Rectal smooth muscle tissue (tissue), 1 donor: ENCODE measurements at regions not wholly inside any gene's neighbourhood (a gene's known extent, or its start where the extent isn't known, plus 50 kb on each side); places are given as distances from the start of the nearest gene placed in this dataset.

Source experiments
- H3K27ac ChIP-seq: one replicate; pipeline ENCODE4 v1.7.0; 2013; ENCODE audit warnings: low read depth, low read length, inconsistent platforms
- H3K27me3 ChIP-seq: one replicate; pipeline ENCODE4 v1.7.0; 2013; ENCODE audit warnings: low read length; ENCODE audit not compliant: control insufficient read depth, insufficient read depth
- H3K36me3 ChIP-seq: one replicate; pipeline ENCODE4 v1.7.0; 2013; ENCODE audit warnings: low read length; ENCODE audit not compliant: control insufficient read depth, insufficient read depth
- H3K4me1 ChIP-seq: one replicate; pipeline ENCODE4 v1.7.0; 2013; ENCODE audit warnings: low read length; ENCODE audit not compliant: control insufficient read depth, insufficient read depth
- H3K4me3 ChIP-seq: one replicate; pipeline ENCODE4 v1.7.0; 2013; ENCODE audit warnings: low read length
- H3K9ac ChIP-seq: one replicate; pipeline ENCODE4 v1.7.0; 2013; ENCODE audit warnings: low read length

DNA sequence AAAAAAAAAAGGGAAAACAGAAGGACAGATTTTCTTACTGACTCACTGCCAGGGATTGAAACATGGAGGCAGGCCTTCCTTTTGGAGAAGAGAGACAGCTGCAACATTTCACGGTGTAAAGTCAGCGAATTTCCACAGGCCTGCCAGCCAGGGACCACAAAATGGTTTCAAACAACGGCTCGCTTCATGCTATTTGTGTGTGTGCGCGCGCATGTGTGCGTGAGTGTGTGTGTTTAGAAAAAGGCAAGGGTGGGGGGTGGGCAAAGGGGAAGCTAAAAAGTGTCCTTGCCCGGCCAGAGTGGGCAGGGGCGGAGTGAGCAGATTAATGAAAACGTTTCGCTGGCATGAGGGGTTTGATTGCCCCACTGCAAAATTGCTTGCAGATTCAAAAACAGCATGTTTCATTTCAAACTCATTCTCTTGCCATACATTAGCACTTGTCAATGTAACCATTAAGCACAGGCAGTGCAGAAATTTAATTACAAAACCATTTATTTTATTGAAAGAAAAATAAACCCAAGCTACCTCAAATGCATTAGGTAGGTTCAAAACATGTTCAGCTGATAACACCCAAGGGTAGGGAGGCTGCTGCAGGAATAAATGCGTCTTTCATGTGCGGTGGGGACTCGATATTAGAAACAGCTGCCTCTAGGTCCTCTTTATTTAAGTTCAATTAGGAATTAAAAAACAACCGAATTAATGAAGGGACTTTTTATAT lies 182.1 kb upstream of the SIX2 start:
- Histone ChIP-seq H3K27ac (no peak overlapping the region), H3K4me1 (no peaks in the 10 kb centered on the region), H3K9ac (no peak overlapping the region), H3K36me3 (no peaks in the 10 kb centered on the region), H3K27me3 (no peaks in the 10 kb centered on the region), H3K4me3 (no peak overlapping the region)

DNA sequence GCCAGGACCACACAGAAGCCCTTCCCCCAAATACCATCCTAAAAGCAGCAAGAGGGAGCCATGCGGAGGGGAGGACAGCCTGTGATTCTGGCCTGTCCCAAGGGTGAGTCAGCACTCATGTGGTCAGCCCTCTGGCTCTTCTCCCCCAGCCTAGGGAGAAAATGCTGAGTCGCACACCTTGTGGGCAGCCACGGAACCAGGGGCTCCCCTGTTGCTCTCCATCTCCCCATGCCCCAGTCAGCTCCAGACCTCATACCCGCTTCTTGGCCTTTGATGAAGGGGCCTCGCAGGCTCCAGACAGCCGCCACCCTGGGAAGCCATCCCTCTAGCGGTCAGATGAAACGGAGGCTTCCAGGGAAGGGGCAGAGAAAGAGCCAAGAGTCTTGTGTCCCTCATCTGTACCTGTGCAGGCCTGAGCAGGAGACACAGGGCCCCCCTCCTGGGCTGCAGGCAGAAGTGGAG lies 181.3 kb upstream of the SIX2 start:
- Histone ChIP-seq H3K4me3 (no peak overlapping the region), H3K27ac (no peak overlapping the region), H3K4me1 (no peaks in the 10 kb centered on the region), H3K36me3 (no peaks in the 10 kb centered on the region), H3K27me3 (no peaks in the 10 kb centered on the region), H3K9ac (no peak overlapping the region)

- Histone ChIP-seq H3K4me1 (no peaks in the 10 kb centered on the region), H3K9ac (no peak overlapping the region), H3K36me3 (no peaks in the 10 kb centered on the region), H3K4me3 (no peak overlapping the region), H3K27me3 (no peaks in the 10 kb centered on the region), H3K27ac (no peak overlapping the region)
Measured at GRCh38 chr2:45184606-45185005, 175.4 kb upstream of the SIX2 start.

GRCh38 chr2:45182667-45183295 lies 173.5 kb upstream of the SIX2 start:
- H3K27me3 ChIP-seq: no peaks in the 10 kb centered on the region
- no peaks in the 10 kb centered on the region for H3K36me3 ChIP-seq
- H3K4me3 ChIP-seq: no peak overlapping the region

GRCh38 chr2:45180779-45181178 lies 171.5 kb upstream of the SIX2 start:
- no peaks in the 10 kb centered on the region for H3K4me1 ChIP-seq
- H3K4me3 ChIP-seq: no peak overlapping the region
- no peaks in the 10 kb centered on the region for H3K27me3 ChIP-seq
- H3K9ac ChIP-seq: no peak overlapping the region
- H3K27ac ChIP-seq: no peak overlapping the region
- no peaks in the 10 kb centered on the region for H3K36me3 ChIP-seq

More at GRCh38 chr2:45182667-45183295, 173.5 kb upstream of the SIX2 start:
- Histone ChIP-seq H3K9ac (no peak overlapping the region), H3K4me1 (no peaks in the 10 kb centered on the region), H3K27ac (no peak overlapping the region)

DNA sequence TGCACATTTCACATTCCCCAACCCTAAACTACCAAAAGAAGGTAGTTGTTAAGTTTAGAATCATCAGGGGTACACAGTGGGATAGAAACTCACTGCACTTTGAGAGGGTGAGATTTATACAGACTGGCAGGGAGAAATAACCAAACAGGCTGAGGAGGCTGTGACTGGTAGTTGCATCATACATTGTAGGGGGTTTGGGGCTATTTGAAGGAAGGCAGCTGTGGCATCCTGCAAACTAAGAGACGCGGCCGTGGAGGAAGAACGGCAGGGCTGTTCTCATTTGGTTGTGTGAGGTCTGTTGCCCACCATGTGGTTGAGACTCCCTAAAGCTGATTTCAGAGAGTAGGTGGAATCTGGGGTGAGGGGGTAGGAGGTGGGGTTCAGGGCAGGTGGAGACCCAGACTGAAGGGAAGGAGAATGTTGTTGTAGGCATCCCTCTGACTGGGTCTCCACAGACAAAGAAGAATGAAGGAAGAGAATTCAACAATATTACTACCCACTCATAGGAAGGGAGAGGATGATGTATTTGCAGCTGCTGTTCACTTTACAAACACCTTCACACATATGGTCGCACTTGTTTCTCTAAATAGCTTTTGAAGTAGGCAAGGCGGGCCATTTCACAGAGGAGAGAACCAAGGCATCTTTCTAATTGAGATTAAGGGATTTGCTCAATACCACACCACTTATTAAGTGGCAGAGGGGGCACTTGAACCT lies 170.9 kb upstream of the SIX2 start:
- Histone ChIP-seq H3K4me1 (no peaks in the 10 kb centered on the region), H3K27ac (no peak overlapping the region), H3K9ac (no peak overlapping the region), H3K36me3 (no peaks in the 10 kb centered on the region), H3K4me3 (no peak overlapping the region), H3K27me3 (no peaks in the 10 kb centered on the region)

DNA sequence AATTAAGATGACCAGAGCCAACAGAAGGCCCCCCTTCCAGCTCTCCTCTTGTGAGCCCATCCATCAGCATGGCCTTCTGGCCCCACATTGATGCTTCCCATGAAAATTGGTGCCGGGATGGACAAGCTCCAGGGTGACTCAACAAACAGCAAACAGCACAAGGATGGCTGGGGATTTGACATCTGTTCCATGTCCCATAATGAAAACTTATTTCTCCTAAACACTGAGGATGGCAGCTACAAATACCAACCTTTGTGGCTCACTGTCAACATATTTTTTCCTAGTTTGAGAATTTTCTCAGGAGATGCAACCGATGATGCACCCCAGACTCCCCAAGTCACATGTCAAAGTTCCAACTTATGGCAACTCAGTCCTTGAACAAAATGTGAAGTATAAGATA lies 169.6 kb upstream of the SIX2 start:
- Histone ChIP-seq H3K9ac (no peak overlapping the region), H3K4me1 (no peaks in the 10 kb centered on the region), H3K27ac (no peak overlapping the region), H3K4me3 (no peak overlapping the region), H3K36me3 (no peaks in the 10 kb centered on the region), H3K27me3 (no peaks in the 10 kb centered on the region)

DNA sequence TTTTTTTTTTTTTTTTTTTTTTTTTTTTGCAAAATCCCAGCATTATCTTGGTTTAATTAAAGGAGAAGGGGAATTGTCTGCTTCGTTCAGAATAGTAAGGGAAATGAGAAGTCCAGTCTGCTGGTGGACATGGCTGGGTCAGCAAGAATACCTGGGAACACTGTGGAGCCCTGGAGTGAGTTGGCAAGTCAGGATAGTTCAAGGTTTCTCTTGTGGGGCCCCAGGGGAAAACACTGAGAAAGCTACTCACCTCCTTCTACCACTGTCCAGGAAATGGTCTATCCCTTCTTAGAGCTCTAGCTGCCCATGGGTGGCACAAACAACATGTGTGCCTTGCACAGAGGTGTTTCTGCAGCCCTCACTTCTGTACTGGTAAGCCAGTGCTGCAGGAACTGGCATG lies 169.1 kb upstream of the SIX2 start:
- H3K27me3 ChIP-seq: no peaks in the 10 kb centered on the region
- H3K4me3 ChIP-seq: no peak overlapping the region
- no peak overlapping the region for H3K9ac ChIP-seq
- no peak overlapping the region for H3K27ac ChIP-seq
- no peaks in the 10 kb centered on the region for H3K36me3 ChIP-seq
- H3K4me1 ChIP-seq: no peaks in the 10 kb centered on the region

DNA sequence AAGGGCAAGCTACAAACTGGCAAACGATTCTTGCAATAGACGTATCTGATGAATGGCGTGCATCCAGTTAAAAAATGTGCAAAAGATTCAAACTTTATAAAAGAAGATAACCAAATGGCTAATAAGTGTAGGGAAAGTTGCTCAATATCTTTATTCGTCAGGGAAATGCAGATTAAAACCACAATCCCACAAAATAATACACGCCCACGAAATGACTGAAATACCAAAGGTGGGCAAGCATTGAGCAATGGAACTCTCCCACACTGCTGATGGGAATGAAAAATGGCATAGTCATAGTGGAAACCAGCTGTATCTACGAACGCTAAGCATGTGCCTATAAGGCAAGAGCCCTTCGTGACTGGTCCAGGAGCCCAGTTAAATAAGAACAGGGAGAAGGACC lies 168.6 kb upstream of the SIX2 start:
- H3K36me3 ChIP-seq: no peaks in the 10 kb centered on the region
- H3K27me3 ChIP-seq: no peaks in the 10 kb centered on the region
- H3K4me1 ChIP-seq: no peaks in the 10 kb centered on the region
- no peak overlapping the region for H3K9ac ChIP-seq
- H3K4me3 ChIP-seq: no peak overlapping the region
- H3K27ac ChIP-seq: no peak overlapping the region

- Histone ChIP-seq H3K36me3 (no peaks in the 10 kb centered on the region), H3K27me3 (no peaks in the 10 kb centered on the region), H3K27ac (no peak overlapping the region), H3K9ac (no peak overlapping the region), H3K4me1 (no peaks in the 10 kb centered on the region), H3K4me3 (no peak overlapping the region)
Measured at GRCh38 chr2:45176390-45176789, 167.1 kb upstream of the SIX2 start.

- no peaks in the 10 kb centered on the region for H3K36me3 ChIP-seq
- peaks cover 4% of the 10 kb centered on the region for H3K4me1 ChIP-seq
- no peak overlapping the region for H3K27ac ChIP-seq
- H3K4me3 ChIP-seq: no peak overlapping the region
- H3K9ac ChIP-seq: no peak overlapping the region
- H3K27me3 ChIP-seq: peaks cover 17% of the 10 kb centered on the region
Measured at GRCh38 chr2:45173513-45173912, 164.3 kb upstream of the SIX2 start.

- Histone ChIP-seq H3K4me3 (no peak overlapping the region), H3K27me3 (peaks cover 20% of the 10 kb centered on the region), H3K27ac (no peak overlapping the region), H3K36me3 (no peaks in the 10 kb centered on the region), H3K9ac (no peak overlapping the region), H3K4me1 (peaks cover 4% of the 10 kb centered on the region)
Measured at GRCh38 chr2:45172760-45173392, 163.6 kb upstream of the SIX2 start.
